Body of pancreas (tissue), 4 donors: ENCODE measurements at regions not wholly inside any gene's neighbourhood (a gene's known extent, or its start where the extent isn't known, plus 50 kb on each side); places are given as distances from the start of the nearest gene placed in this dataset.

Experiments
- CTCF ChIP-seq, 7 experiments: fragments of 450-650 bp in 4 of 7; fragments of 200-600 bp in 3 of 7; sonication (generic) in 3 of 7; IDR thresholded peaks; one replicate each; pipeline ENCODE4 v1.5.1; 2016 to 2019; ENCODE audit warnings: antibody characterized with exemption in 7 of 7
- POLR2A ChIP-seq, 3 donors: fragments of 450-650 bp; IDR thresholded peaks; one replicate each; pipeline ENCODE4 v1.6.1; 2016; ENCODE audit warnings: antibody characterized with exemption in 3 of 3, mild to moderate bottlenecking in 2 of 3

GRCh38 chrY:7821295-7822035 lies 909.9 kb upstream of the AMELY start:
- TF ChIP-seq CTCF (IDR thresholded peaks at IDR 0.05) (no peak), POLR2A (IDR thresholded peaks at IDR 0.05) (no peak)
